NCI-H446 (cell line): ENCODE measurements at regions not wholly inside any gene's neighbourhood (a gene's known extent, or its start where the extent isn't known, plus 50 kb on each side); places are given as distances from the start of the nearest gene placed in this dataset.

Experiments
- DNase-seq, 2 experiments: peaks; one replicate each; lab custom pipeline; 2025; lab: John Stamatoyannopoulos, UW

GRCh38 chr5:2334719-2335118 is 416.8 kb downstream of the IRX2 start:
- no peak for DNase-seq

DNA sequence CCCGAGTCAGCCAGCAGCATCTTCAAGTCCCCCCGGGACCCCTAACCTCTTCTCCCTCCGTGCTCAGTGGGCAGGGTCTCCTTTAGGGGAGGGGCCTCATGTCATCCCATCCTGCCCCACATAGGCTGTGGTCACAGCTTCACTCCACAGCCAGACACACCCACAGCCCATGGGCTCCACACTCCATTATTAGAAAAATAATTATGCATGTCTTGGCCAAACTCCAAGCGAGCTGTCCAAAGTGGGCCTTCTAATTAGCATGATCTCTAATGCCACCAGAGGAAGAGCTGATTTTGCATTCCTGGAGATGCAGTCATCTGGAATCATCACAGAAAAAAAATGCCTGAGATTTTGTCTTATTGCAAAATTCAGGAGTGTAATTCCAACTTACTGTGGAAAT is 418.2 kb downstream of the IRX2 start:
- DNase-seq: no peak

- DNase-seq: no peak
Observed at GRCh38 chr5:2332521-2332920, 419.0 kb downstream of the IRX2 start.

- peak in 1 of 2 experiments; percentile 34 for DNase-seq
Observed at GRCh38 chr5:2330325-2331130, 420.9 kb downstream of the IRX2 start.

DNA sequence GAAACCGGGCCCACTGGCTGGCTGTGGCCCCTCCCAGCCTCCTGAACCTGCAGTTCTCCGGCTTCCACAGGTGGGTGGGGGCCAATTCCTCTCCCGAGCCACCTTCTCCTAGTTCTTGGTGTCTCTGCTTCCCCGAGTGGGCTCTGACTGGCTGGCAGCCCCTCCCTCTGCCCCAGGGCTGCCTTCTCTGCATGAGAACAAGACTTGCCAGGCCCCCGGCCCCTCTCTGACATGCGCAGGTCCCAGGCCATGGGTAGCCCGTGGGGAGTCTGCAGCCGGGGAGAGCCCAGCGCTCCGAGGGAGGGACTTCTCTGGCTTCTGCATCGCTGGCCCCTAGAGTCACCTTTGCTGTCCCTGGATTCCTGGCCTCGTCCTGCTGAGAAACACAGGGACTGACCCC is 421.7 kb downstream of the IRX2 start:
- DNase-seq: no peak

GRCh38 chr5:2326601-2327000 is 424.9 kb downstream of the IRX2 start:
- DNase-seq: no peak

DNA sequence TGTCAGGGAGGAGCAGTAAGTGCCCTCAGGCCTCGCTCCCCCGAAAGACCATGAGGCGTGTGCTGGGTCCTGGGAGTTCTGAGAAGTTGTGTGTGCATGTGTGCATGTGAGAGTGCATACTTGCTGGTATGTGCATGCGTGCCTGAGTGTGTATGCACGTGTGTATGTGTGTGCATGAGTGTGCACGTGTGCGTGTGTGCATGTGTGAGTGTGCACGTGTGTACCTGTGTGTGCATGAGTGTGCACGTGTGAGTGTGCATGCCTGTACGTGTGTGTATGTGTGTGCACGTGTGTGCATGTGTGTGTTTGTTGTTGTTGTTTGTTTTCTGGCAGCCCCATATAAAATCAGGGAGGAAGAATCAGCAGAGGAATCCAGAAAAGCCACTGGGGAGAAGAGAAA is 426.7 kb downstream of the IRX2 start:
- no peak for DNase-seq

- DNase-seq: no peak
Observed at GRCh38 chr5:2320611-2321010, 430.9 kb downstream of the IRX2 start.

GRCh38 chr5:2317540-2317939 is 433.9 kb downstream of the IRX2 start:
- DNase-seq: no peak

GRCh38 chr5:2311851-2312250 is 429.1 kb upstream of the IRX4 start:
- no peak for DNase-seq

DNA sequence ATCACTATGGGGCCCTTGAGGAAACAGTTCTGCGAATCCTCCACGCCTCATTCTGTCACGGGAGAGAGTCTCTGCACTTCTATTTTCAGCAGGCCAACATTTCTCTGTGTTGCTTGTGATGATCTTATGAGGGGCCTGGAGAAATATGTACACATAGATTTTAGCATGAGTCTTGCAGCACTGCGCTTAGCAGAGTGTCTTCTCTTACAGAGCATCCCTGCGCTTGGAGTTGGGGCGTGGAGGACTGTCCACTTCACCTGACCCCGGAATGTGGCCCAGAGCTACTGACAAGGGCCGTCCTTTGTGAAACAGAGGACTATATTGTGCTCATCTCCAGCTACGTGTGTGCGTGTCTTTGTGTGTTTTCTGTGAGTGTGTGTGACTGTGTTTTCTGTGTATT is 428.2 kb upstream of the IRX4 start:
- no peak for DNase-seq

DNA sequence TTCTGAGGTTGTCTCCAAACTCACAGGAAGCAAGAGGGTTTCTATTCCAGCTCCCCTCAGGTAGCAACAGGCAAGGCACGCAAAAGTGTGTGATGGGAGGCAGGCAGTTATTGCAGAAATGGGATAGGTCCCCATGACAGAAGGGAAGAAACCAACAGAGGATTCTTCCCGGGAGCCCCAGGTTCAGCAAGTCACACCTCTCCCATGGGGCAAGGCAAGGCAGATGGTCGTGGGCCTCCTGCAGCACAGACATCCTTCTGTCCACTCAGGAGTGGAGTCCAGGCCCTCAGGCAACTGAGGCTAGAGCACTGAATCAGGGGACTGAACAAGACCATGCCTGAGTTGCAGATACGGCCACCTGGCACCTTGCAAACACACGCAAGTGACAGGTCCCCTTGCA is 424.9 kb upstream of the IRX4 start:
- DNase-seq: no peak

GRCh38 chr5:2306711-2307110 is 424.0 kb upstream of the IRX4 start:
- no peak for DNase-seq

DNA sequence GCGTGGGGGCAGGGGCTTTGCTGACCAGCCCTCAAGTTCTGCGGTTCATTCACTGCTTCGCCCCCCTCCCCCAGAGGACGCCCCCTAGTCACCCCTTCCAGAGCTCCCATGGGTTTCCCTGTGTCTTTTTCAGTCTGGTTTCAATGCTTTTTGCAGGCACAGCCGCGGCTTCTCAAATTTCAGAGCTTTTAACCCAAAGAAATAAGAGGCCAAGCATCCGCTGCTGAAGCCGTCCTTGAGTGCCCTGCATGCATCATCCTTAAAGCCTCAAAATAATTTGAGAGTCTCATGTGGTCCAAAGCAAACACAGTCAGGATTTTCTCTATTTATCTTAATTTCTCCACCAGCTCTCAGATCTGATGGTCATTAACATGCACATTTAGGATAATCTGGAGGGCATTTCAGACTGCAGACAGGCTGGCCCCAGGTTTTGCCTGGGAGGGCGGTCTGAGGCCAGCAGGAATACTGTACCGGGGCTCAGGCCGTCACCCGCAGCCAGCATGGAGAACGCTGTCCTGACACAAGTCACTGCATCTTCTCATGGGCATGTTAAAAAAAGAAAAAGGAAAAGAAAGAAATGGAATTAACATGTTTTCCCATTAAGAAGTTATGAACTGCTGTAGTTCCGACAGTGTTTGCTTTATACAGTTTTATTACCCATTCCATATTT is 420.8 kb upstream of the IRX4 start:
- DNase-seq: no peak

GRCh38 chr5:2302169-2302568 is 419.4 kb upstream of the IRX4 start:
- DNase-seq: no peak

- no peak for DNase-seq
Observed at GRCh38 chr5:2300861-2301574, 418.3 kb upstream of the IRX4 start.

- DNase-seq: no peak
Observed at GRCh38 chr5:2300421-2300820, 417.7 kb upstream of the IRX4 start.

GRCh38 chr5:2299388-2300220 is 416.9 kb upstream of the IRX4 start:
- DNase-seq: no peak

DNA sequence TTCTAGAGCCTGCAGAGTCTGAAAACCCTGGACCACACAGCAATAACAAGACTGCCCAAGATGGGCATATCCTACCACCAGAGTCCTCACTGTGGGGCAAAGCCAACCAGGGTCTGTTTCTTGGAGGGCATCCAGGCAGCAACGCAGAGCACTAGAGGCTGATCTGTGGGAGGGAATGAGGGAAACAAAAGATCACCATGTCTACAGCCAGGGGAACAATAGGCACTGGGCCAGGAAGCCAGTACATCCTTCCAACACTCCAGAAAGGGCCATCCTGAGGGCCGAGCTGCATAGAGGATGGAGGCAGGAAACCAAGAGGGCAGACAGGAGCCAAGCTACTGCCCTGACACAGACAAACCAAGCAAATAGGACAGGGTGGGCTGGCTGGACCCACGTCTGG is 416.1 kb upstream of the IRX4 start:
- DNase-seq: no peak

DNA sequence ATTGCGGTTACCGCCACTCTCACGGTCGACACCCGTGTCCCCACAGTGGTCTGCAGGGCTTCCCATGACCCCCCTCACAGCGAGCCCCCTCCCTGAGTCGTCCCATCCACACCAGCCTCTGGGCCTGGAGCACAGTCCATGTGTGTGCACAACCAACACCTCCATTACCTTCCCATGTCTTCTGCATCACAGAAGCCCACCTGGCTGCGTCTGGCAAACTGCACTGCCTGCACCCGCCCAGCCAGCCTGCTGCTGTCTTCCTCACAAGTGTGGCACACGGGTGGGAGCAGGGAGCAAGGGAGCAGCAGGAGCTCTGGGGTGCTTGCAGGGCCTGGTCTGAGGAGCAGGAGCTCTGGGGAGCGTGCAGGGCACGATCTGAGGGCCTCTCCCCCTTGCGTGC is 415.3 kb upstream of the IRX4 start:
- DNase-seq: no peak

GRCh38 chr5:2295476-2295875 is 412.8 kb upstream of the IRX4 start:
- no peak for DNase-seq

GRCh38 chr5:2293906-2294305 is 411.2 kb upstream of the IRX4 start:
- DNase-seq: no peak
